IMR-90 (cell line): ENCODE measurements at regions not wholly inside any gene's neighbourhood (a gene's known extent, or its start where the extent isn't known, plus 50 kb on each side); places are given as distances from the start of the nearest gene placed in this dataset.
A peak's percentile ranks its signal among the peaks of the same experiment; 100 is the strongest.

Source experiments
- BHLHE40 ChIP-seq: fragments of 150-350 bp; IDR thresholded peaks from 2 replicates; pipeline ENCODE4 v1.6.1; 2016; ENCODE audit warnings: mild to moderate bottlenecking, low read depth, low read length
- CEBPB ChIP-seq: IDR thresholded peaks from 2 replicates; pipeline ENCODE4 v1.6.1; 2012; ENCODE audit warnings: low read depth, low read length, improper control_type of control experiment
- CHD1 ChIP-seq: IDR thresholded peaks from 2 replicates; pipeline ENCODE4 v1.6.1; 2012; ENCODE audit warnings: low read depth, low read length, improper control_type of control experiment
- MAZ ChIP-seq: IDR thresholded peaks from 2 replicates; pipeline ENCODE4 v1.6.1; 2012; ENCODE audit warnings: low read depth, mild to moderate bottlenecking, low read length, improper control_type of control experiment, moderate library complexity, borderline replicate concordance
- NFE2L2 ChIP-seq: fragments of 150-350 bp; IDR thresholded peaks from 2 replicates; pipeline ENCODE4 v1.6.1; 2016; ENCODE audit warnings: low read depth, mild to moderate bottlenecking, low read length
- POLR2A ChIP-seq: IDR thresholded peaks from 2 replicates; pipeline ENCODE4 v1.6.1; 2012; ENCODE audit warnings: mild to moderate bottlenecking, low read depth, low read length
- TF ChIP-seq, protein P1 (sequence below): conservative IDR thresholded peaks from 2 replicates; pipeline ENCODE4 v1.5.1; 2012; ENCODE audit warnings: mild to moderate bottlenecking, low read depth, low read length, improper control_type of control experiment

DNA sequence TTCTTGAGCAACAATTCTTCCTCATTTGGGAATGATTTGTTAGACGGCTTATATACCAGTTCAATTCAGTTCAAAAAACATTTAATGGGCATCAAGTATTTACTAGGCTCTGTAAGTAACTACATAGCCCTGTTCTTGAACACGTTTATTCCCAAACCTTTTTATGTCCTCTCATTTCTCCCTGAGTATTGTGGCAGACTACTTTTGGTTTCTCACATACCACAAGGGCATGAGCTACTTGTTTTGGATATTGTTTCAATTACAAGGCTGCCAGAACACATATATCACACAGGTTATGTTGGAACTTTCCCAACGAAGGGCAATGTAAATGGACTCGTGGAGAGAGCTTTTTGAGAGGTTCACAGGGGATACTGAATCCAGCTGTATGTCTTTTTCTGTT is 363.8 kb upstream of the NAALADL2 start:
- TF ChIP-seq, protein P1, sequence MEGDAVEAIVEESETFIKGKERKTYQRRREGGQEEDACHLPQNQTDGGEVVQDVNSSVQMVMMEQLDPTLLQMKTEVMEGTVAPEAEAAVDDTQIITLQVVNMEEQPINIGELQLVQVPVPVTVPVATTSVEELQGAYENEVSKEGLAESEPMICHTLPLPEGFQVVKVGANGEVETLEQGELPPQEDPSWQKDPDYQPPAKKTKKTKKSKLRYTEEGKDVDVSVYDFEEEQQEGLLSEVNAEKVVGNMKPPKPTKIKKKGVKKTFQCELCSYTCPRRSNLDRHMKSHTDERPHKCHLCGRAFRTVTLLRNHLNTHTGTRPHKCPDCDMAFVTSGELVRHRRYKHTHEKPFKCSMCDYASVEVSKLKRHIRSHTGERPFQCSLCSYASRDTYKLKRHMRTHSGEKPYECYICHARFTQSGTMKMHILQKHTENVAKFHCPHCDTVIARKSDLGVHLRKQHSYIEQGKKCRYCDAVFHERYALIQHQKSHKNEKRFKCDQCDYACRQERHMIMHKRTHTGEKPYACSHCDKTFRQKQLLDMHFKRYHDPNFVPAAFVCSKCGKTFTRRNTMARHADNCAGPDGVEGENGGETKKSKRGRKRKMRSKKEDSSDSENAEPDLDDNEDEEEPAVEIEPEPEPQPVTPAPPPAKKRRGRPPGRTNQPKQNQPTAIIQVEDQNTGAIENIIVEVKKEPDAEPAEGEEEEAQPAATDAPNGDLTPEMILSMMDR, result no peak
- no peak for TF ChIP-seq CHD1
- no peak for TF ChIP-seq POLR2A
- TF ChIP-seq BHLHE40, result no peak
- TF ChIP-seq CEBPB, result 0 out of 2 replicates have a peak, but pooled peaks have one; percentile 10
- no peak for TF ChIP-seq NFE2L2
- TF ChIP-seq MAZ, result no peak
